Activated naive CD4-positive, alpha-beta T cell treated with anti-CD3 and anti-CD28 coated beads for 36 hours (primary cell): ENCODE measurements at regions not wholly inside any gene's neighbourhood (a gene's known extent, or its start where the extent isn't known, plus 50 kb on each side); places are given as distances from the start of the nearest gene placed in this dataset.

ENCODE experiments used
- CTCF ChIA-PET: fragments of 350-600 bp; sonication (Branson Sonifier 250); formaldehyde crosslinking; loops from one replicate; lab custom pipeline; 2021; ENCODE audit warnings: antibody characterized with exemption; lab: Charles Lee
- DNase-seq: peaks from one replicate; pipeline ENCODE4 v3.0.0-alpha.2; 2020
- H3K27ac Mint-ChIP-seq: one replicate; pipeline ENCODE4 v1.8.0; 2021; ENCODE audit warnings: mild to moderate bottlenecking, mixed read lengths
- H3K27me3 Mint-ChIP-seq: one replicate; pipeline ENCODE4 v1.8.0; 2021; ENCODE audit warnings: low read depth, mixed read lengths
- H3K36me3 Mint-ChIP-seq: one replicate; pipeline ENCODE4 v1.8.0; 2021; ENCODE audit warnings: low read depth, mixed read lengths
- H3K4me1 Mint-ChIP-seq: one replicate; pipeline ENCODE4 v1.8.0; 2021; ENCODE audit warnings: low read depth, mixed read lengths
- H3K4me3 Mint-ChIP-seq: one replicate; pipeline ENCODE4 v1.8.0; 2021; ENCODE audit warnings: mild to moderate bottlenecking, moderate library complexity, mixed read lengths
- H3K9me3 Mint-ChIP-seq: one replicate; pipeline ENCODE4 v1.8.0; 2021; ENCODE audit warnings: mixed read lengths
- intact Hi-C: fragments of 100-400 bp; cut with micrococcal nuclease; formaldehyde crosslinking; loops from one replicate; pipeline ENCODE4 v1.15.1; 2023

- DNase-seq = no peak
- H3K4me1 Mint-ChIP-seq = no peaks in the 10 kb centered on the region
Observed at GRCh38 chr1:57868908-57869307, 445.0 kb upstream of the DAB1 start.

DNA sequence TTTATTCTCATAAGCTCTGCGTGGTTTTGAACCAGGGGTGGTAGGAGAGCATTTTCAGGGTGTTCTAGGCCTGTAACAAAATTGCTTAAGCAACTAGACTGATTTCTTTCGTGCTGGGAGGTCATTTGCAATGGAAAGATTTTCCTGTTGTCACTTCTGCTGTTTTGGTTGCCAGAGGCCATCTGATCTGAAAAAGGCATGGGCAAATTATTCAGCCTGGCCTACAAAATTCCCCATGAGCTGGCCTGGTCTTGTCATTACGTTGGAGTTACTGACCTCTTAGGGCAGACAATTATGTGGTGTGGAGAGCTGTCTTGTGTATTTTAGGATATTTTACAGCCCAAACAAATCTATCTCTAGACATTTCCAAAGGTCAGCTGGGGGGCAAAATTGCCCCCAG lies 444.4 kb upstream of the DAB1 start:
- Mint-ChIP-seq H3K9me3 (no peaks in the 10 kb centered on the region), H3K27ac (no peak overlapping the region), H3K4me1 (no peaks in the 10 kb centered on the region), H3K27me3 (peaks cover 3% of the 10 kb centered on the region), H3K36me3 (no peaks in the 10 kb centered on the region), H3K4me3 (no peak overlapping the region)
- CTCF ChIA-PET = interaction anchor here (0.5 kb wide), 1 partner anchor 375 kb away, joined by 4 read pairs; no protein-coding TSS in a partner anchor
- intact Hi-C loops = no loop called here
- no peak for DNase-seq

More at GRCh38 chr1:57868908-57869307, 445.0 kb upstream of the DAB1 start:
- Mint-ChIP-seq H3K27ac (no peak overlapping the region), H3K36me3 (no peaks in the 10 kb centered on the region), H3K9me3 (no peaks in the 10 kb centered on the region), H3K27me3 (peaks cover 3% of the 10 kb centered on the region), H3K4me3 (no peak overlapping the region)
- intact Hi-C loops = no loop called here
- CTCF ChIA-PET = interaction anchor here (0.6 kb wide), 1 partner anchor 16 kb away, joined by 3 read pairs; no protein-coding TSS in a partner anchor

DNA sequence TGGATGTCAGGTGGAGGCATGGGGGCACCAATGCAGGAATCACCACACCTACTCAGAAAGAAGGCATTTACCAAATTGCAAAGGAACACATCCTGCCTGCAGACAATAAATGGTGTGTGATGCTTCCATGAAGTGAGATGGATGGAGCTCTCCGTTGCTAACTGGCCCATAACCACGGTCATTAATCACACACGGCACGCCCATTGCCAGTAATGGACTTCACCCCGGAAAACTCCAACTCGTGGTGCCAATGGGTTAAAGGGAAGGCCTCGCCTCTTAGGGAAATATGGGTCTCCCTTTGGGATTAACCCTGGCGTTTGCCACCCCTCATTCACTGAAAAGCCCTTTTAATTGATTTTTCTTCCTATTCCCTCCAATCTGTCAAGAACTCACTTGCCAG lies 443.1 kb upstream of the DAB1 start:
- H3K4me3 Mint-ChIP-seq = no peak overlapping the region
- no peak overlapping the region for H3K27ac Mint-ChIP-seq
- intact Hi-C loops = no loop called here
- CTCF ChIA-PET = no interaction called here
- H3K27me3 Mint-ChIP-seq = peaks cover 3% of the 10 kb centered on the region
- no peaks in the 10 kb centered on the region for H3K36me3 Mint-ChIP-seq
- DNase-seq = no peak
- no peaks in the 10 kb centered on the region for H3K4me1 Mint-ChIP-seq
- no peaks in the 10 kb centered on the region for H3K9me3 Mint-ChIP-seq

- no peaks in the 10 kb centered on the region for H3K36me3 Mint-ChIP-seq
- H3K27ac Mint-ChIP-seq = no peak overlapping the region
- H3K9me3 Mint-ChIP-seq = no peaks in the 10 kb centered on the region
- intact Hi-C loops = no loop called here
- CTCF ChIA-PET = no interaction called here
- no peaks in the 10 kb centered on the region for H3K4me1 Mint-ChIP-seq
- DNase-seq = no peak
- H3K4me3 Mint-ChIP-seq = no peak overlapping the region
- H3K27me3 Mint-ChIP-seq = peaks cover 4% of the 10 kb centered on the region
Observed at GRCh38 chr1:57860931-57861565, 437.2 kb upstream of the DAB1 start.

DNA sequence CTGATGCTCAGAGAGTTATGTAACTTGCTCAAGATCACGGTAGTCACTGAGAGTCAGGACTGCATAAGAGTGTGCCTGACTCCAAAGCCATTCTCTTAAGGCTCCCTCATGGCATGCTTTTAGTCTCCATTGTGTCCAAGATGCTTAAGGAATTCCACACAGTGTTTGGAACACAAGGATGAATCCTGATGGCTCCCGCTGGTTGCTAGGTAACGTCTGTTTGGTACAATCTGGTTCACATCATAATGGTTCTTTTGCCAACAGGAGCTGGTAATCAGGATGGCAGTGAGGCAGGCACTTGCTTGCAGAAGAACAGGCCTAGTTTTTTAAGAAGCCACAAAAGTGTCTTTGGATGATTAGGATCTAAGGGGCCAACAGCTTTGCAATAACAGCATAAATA lies 436.5 kb upstream of the DAB1 start:
- Mint-ChIP-seq H3K27me3 (peaks cover 7% of the 10 kb centered on the region), H3K36me3 (no peaks in the 10 kb centered on the region), H3K4me3 (no peak overlapping the region), H3K9me3 (no peaks in the 10 kb centered on the region), H3K4me1 (no peaks in the 10 kb centered on the region), H3K27ac (no peak overlapping the region)
- intact Hi-C loops = no loop called here
- CTCF ChIA-PET = no interaction called here
- no peak for DNase-seq

GRCh38 chr1:57858740-57859139 lies 434.9 kb upstream of the DAB1 start:
- DNase-seq = no peak
- no peaks in the 10 kb centered on the region for H3K9me3 Mint-ChIP-seq
- no peak overlapping the region for H3K27ac Mint-ChIP-seq
- no peak overlapping the region for H3K4me3 Mint-ChIP-seq
- H3K27me3 Mint-ChIP-seq = peaks cover 7% of the 10 kb centered on the region
- no peaks in the 10 kb centered on the region for H3K36me3 Mint-ChIP-seq
- intact Hi-C loops = no loop called here
- CTCF ChIA-PET = no interaction called here
- H3K4me1 Mint-ChIP-seq = no peaks in the 10 kb centered on the region

- Mint-ChIP-seq H3K27ac (no peak overlapping the region), H3K36me3 (no peaks in the 10 kb centered on the region), H3K4me3 (no peak overlapping the region), H3K4me1 (no peaks in the 10 kb centered on the region), H3K9me3 (no peaks in the 10 kb centered on the region), H3K27me3 (peaks cover 7% of the 10 kb centered on the region)
- no peak for DNase-seq
- intact Hi-C loops = no loop called here
- CTCF ChIA-PET = interaction anchor here (0.6 to 0.7 kb wide), 2 partner anchors 689 to 807 kb away, joined by 3 read pairs; partner anchors contain the start of gene OMA1
Observed at GRCh38 chr1:57857809-57858208, 433.9 kb upstream of the DAB1 start.

GRCh38 chr1:57854436-57854835 lies 430.6 kb upstream of the DAB1 start:
- Mint-ChIP-seq H3K4me1 (no peaks in the 10 kb centered on the region), H3K9me3 (no peaks in the 10 kb centered on the region), H3K27me3 (peaks cover 14% of the 10 kb centered on the region), H3K27ac (no peak overlapping the region), H3K4me3 (no peak overlapping the region), H3K36me3 (no peaks in the 10 kb centered on the region)
- DNase-seq = no peak
- intact Hi-C loops = no loop called here
- CTCF ChIA-PET = no interaction called here

GRCh38 chr1:57850176-57850940 lies 426.5 kb upstream of the DAB1 start:
- Mint-ChIP-seq H3K4me3 (no peak overlapping the region), H3K27ac (no peak overlapping the region), H3K9me3 (no peaks in the 10 kb centered on the region), H3K27me3 (peaks cover 10% of the 10 kb centered on the region), H3K4me1 (no peaks in the 10 kb centered on the region), H3K36me3 (no peaks in the 10 kb centered on the region)
- intact Hi-C loops = no loop called here
- DNase-seq = no peak
- CTCF ChIA-PET = no interaction called here

- H3K27me3 Mint-ChIP-seq = peaks cover 10% of the 10 kb centered on the region
- intact Hi-C loops = no loop called here
- no peak overlapping the region for H3K27ac Mint-ChIP-seq
- no peaks in the 10 kb centered on the region for H3K4me1 Mint-ChIP-seq
- no peaks in the 10 kb centered on the region for H3K36me3 Mint-ChIP-seq
- H3K4me3 Mint-ChIP-seq = no peak overlapping the region
- CTCF ChIA-PET = no interaction called here
- no peaks in the 10 kb centered on the region for H3K9me3 Mint-ChIP-seq
- no peak for DNase-seq
Observed at GRCh38 chr1:57848406-57848805, 424.5 kb upstream of the DAB1 start.

DNA sequence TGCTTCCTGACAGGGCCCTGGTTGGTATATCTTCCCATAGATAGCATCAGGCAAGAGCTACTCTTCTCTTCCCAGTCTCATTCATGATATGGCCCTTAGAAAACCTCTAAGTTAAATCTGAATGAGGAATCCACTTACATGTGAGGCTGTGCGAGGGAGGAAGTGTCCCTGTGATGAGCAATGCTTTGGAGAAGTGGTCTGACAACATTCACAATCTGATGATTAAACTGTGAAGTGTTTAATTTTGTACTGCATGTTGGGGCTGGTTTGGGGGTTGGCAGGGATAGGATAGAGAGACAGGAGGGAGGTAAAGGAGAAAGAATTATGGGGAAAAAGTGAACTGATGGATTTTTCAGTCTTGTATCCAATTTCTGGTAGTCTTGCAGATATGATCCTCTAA lies 421.2 kb upstream of the DAB1 start:
- Mint-ChIP-seq H3K27me3 (no peaks in the 10 kb centered on the region), H3K36me3 (no peaks in the 10 kb centered on the region), H3K4me1 (no peaks in the 10 kb centered on the region), H3K9me3 (peaks cover 21% of the 10 kb centered on the region), H3K27ac (no peak overlapping the region), H3K4me3 (no peak overlapping the region)
- CTCF ChIA-PET = no interaction called here
- intact Hi-C loops = no loop called here
- DNase-seq = no peak

DNA sequence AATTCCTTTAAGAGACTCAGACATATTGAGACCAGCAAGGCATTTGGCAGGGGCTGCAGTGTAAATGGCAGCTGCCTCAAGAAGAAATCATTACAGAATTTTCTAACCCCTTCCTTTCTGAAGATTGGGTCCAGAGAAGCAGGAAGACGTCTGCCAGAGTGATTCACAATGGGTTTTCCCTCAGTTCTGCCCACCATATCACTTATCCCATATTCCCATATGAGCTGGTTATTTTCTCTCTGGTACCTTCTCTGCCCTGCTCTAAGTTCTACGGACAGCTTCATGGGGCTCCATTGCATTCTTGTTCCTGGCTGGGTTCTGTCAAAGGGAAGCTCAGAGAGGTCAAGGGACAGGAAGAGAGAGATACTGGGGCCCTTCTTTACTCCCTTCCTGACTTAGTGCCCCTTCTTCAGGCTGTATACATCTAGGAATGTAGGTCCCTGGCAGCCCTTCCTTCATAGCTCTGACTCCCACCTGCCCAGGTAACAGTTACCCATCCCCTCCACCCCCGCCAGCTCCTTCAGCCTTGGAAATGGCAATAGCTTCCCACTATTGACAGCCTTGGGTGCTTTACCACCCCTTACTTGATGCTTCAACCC lies 420.6 kb upstream of the DAB1 start:
- CTCF ChIA-PET = no interaction called here
- no peaks in the 10 kb centered on the region for H3K4me1 Mint-ChIP-seq

DNA sequence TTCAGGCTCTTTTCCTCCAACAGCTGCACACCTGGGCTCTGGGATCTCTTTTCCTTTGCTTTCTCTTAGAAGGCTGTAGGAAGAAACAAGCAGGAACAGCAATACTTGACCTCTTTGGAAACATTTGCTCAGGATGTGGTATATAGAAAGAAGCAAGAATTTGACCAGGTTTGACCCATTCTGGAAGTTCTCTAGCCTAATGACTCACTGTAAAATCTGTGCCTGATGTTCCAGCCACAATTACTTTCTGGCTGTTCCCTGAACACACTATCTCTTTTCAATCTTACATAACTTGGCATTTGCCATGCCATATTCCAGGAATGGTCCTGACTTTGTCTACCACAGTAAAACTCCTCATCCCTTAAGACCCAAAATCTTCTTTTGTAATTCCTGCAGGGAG lies 419.9 kb upstream of the DAB1 start:
- Mint-ChIP-seq H3K36me3 (no peaks in the 10 kb centered on the region), H3K4me3 (no peak overlapping the region), H3K27me3 (no peaks in the 10 kb centered on the region), H3K27ac (no peak overlapping the region), H3K9me3 (peaks cover 22% of the 10 kb centered on the region), H3K4me1 (no peaks in the 10 kb centered on the region)
- CTCF ChIA-PET = no interaction called here
- DNase-seq = no peak
- intact Hi-C loops = no loop called here

More for the DNA sequence above, 420.6 kb upstream of the DAB1 start:
- DNase-seq = no peak
- Mint-ChIP-seq H3K27ac (no peak overlapping the region), H3K4me3 (no peak overlapping the region), H3K27me3 (no peaks in the 10 kb centered on the region), H3K36me3 (no peaks in the 10 kb centered on the region), H3K9me3 (peaks cover 22% of the 10 kb centered on the region)
- intact Hi-C loops = no loop called here
